ENCODE measurements at regions not wholly inside any gene's neighbourhood (a gene's known extent, or its start where the extent isn't known, plus 50 kb on each side); places are given as distances from the start of the nearest gene placed in this dataset.
"Not testable (repeated sequence)": the region's sequence is repeated elsewhere in the genome, so short reads cannot be mapped to it uniquely, and the experiment has no call there.

DNA sequence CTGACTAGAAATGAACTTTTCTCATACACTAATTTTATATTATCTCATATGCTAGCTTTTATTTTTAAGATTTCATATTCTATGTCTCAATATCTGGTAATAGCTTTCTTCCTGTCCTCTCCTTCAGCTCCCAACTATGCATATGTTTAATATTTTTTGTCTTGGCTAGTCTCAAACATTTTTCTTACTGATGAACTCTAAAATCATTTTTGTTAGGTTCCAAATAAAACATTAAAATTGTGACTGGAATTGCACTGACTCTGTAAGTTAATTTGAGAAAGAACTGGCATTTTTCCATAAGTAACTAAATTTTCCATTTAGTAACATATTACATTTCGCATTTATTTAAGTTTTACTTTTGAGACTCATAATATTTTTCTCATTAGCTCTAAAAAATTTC, 368.5 kb upstream of the DPYD start:
- no peak overlapping the region for H3K9ac ChIP-seq (ENCODE audit: low read length in 5 of 5)
- no peak overlapping the region for H3K4me3 ChIP-seq (ENCODE audit: low read depth in 1 of 5, low read length in 5 of 5)
- H3K9me3 ChIP-seq (ENCODE audit: control insufficient read depth in 5 of 5, low read length in 5 of 5), result no peaks in the 10 kb centered on the region
- no peaks in the 10 kb centered on the region for H3K27me3 ChIP-seq (ENCODE audit: control insufficient read depth in 5 of 5, insufficient read depth in 4 of 5, low read length in 5 of 5)
- no peaks in the 10 kb centered on the region for H3K36me3 ChIP-seq (ENCODE audit: control insufficient read depth in 5 of 5, insufficient read depth in 5 of 5, low read length in 5 of 5)
- no peaks in the 10 kb centered on the region for H3K4me1 ChIP-seq (ENCODE audit: control insufficient read depth in 5 of 5, insufficient read depth in 5 of 5, low read length in 5 of 5)
- no peak overlapping the region for H3K27ac ChIP-seq (ENCODE audit: low read depth, low read length)

DNA sequence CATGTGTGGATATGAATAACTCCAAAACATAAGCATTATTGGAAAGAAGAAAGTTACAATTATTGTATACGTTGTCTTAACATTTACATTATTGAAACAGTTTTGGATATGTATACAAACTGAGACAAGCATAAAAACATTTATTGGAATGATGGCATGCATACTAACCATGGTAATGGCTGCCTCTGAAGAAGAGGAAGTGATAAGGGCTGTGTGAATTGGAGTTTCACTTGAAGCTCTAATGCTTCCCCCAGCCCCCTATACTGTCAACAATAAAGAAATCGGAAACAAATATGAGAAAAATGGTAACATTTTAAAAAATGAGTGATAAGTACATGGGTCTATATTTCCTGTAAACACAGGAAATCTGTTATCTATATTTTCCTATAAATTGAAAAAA, 367.7 kb upstream of the DPYD start:
- Histone ChIP-seq H3K4me3 (ENCODE audit: low read depth in 1 of 5, low read length in 5 of 5) (no peak overlapping the region), H3K4me1 (ENCODE audit: control insufficient read depth in 5 of 5, insufficient read depth in 5 of 5, low read length in 5 of 5) (no peaks in the 10 kb centered on the region), H3K27me3 (ENCODE audit: control insufficient read depth in 5 of 5, insufficient read depth in 4 of 5, low read length in 5 of 5) (no peaks in the 10 kb centered on the region), H3K27ac (ENCODE audit: low read depth, low read length) (no peak overlapping the region), H3K36me3 (ENCODE audit: control insufficient read depth in 5 of 5, insufficient read depth in 5 of 5, low read length in 5 of 5) (no peaks in the 10 kb centered on the region), H3K9ac (ENCODE audit: low read length in 5 of 5) (no peak overlapping the region), H3K9me3 (ENCODE audit: control insufficient read depth in 5 of 5, low read length in 5 of 5) (no peaks in the 10 kb centered on the region)

DNA sequence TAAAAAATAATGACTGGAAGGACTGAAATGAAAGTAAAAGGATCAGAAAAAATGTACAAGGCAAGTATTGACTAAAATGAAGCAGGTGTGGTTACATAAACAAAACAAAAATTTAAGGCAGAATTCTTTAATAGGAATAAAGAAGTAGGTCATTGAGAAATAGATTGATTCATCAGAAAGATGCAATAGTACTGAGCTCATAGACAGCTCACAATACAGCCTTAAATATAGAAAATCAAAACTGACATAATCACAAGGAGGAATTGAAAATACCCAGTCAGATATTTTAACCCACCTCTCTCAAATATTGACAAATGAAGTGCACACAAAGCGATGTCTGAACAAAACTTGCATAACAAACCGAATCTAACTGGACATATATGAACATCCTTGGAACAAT, 366.8 kb upstream of the DPYD start:
- H3K4me1 ChIP-seq (ENCODE audit: control insufficient read depth in 5 of 5, insufficient read depth in 5 of 5, low read length in 5 of 5), result no peaks in the 10 kb centered on the region
- no peaks in the 10 kb centered on the region for H3K9me3 ChIP-seq (ENCODE audit: control insufficient read depth in 5 of 5, low read length in 5 of 5)
- H3K27ac ChIP-seq (ENCODE audit: low read depth, low read length), result no peak overlapping the region
- no peak overlapping the region for H3K9ac ChIP-seq (ENCODE audit: low read length in 5 of 5)
- H3K27me3 ChIP-seq (ENCODE audit: control insufficient read depth in 5 of 5, insufficient read depth in 4 of 5, low read length in 5 of 5), result no peaks in the 10 kb centered on the region
- H3K36me3 ChIP-seq (ENCODE audit: control insufficient read depth in 5 of 5, insufficient read depth in 5 of 5, low read length in 5 of 5), result no peaks in the 10 kb centered on the region
- H3K4me3 ChIP-seq (ENCODE audit: low read depth in 1 of 5, low read length in 5 of 5), result no peak overlapping the region

DNA sequence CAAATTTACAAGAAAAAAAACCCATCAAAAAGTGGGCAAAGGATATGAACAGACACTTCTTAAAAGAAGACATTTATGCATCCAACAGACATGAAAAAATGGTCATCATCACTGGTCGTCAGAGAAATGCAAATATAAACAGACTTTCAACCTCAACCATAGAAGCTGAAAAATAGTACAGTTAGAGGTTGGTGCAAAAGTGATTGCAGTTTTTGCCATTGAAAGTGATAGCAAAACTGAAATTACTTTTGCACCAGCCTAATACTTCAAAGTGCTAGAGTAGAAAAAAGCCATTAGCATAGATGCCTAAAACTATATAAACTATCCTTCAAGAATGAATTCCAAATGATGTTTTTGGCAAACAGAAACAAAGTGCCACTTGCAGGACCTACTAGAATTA, 365.8 kb upstream of the DPYD start:
- H3K9me3 ChIP-seq (ENCODE audit: control insufficient read depth in 5 of 5, low read length in 5 of 5), result no peaks in the 10 kb centered on the region
- H3K9ac ChIP-seq (ENCODE audit: low read length in 5 of 5), result no peak overlapping the region
- H3K36me3 ChIP-seq (ENCODE audit: control insufficient read depth in 5 of 5, insufficient read depth in 5 of 5, low read length in 5 of 5), result no peaks in the 10 kb centered on the region
- no peak overlapping the region for H3K27ac ChIP-seq (ENCODE audit: low read depth, low read length)
- no peaks in the 10 kb centered on the region for H3K27me3 ChIP-seq (ENCODE audit: control insufficient read depth in 5 of 5, insufficient read depth in 4 of 5, low read length in 5 of 5)
- no peak overlapping the region for H3K4me3 ChIP-seq (ENCODE audit: low read depth in 1 of 5, low read length in 5 of 5)
- no peaks in the 10 kb centered on the region for H3K4me1 ChIP-seq (ENCODE audit: control insufficient read depth in 5 of 5, insufficient read depth in 5 of 5, low read length in 5 of 5)

DNA sequence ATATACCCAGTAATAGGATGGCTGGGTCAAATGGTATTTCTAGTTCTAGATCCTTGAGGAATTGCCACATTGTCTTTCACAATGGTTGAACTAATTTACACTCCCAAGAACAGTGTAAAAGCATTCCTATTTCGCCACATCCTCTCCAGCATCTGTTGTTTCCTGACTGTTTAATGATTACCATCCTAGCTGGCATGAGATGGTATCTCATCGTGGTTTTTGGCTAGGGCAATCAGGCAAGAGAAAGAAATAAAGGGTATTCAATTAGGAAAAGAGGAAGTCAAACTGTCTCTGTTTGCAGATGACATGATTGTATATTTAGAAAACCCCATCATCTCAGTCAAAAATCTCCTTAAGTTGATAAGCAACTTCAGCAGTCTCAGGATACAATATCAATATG, 364.5 kb upstream of the DPYD start:
- H3K9ac ChIP-seq (ENCODE audit: low read length in 5 of 5); H3K27ac ChIP-seq (ENCODE audit: low read depth, low read length); H3K27me3 ChIP-seq (ENCODE audit: control insufficient read depth in 5 of 5, insufficient read depth in 4 of 5, low read length in 5 of 5); H3K9me3 ChIP-seq (ENCODE audit: control insufficient read depth in 5 of 5, low read length in 5 of 5); H3K4me3 ChIP-seq (ENCODE audit: low read depth in 1 of 5, low read length in 5 of 5); H3K4me1 ChIP-seq (ENCODE audit: control insufficient read depth in 5 of 5, insufficient read depth in 5 of 5, low read length in 5 of 5); H3K36me3 ChIP-seq (ENCODE audit: control insufficient read depth in 5 of 5, insufficient read depth in 5 of 5, low read length in 5 of 5): not testable (repeated sequence)

DNA sequence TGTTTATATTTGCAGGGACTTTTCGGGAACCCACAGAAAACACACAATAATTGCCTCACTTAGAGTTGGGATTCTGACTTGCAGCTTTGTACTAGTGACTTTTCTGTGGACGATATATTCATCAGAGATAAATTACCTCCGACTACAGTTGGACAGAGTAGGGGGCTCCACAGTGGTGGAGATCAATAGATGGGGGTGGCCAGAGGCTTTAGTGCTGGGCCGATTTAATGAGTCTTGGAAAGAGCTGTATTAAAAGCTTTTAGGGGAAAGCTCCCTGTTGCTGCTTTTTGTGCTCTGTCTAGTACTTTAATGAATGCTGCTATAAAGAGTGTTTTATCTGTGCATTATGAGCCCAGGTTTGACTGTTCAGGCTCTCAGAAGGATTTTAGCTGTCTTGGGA, 359.2 kb upstream of the DPYD start:
- no peak overlapping the region for H3K9ac ChIP-seq (ENCODE audit: low read length in 5 of 5)
- H3K27ac ChIP-seq (ENCODE audit: low read depth, low read length), result no peak overlapping the region
- H3K36me3 ChIP-seq (ENCODE audit: control insufficient read depth in 5 of 5, insufficient read depth in 5 of 5, low read length in 5 of 5), result no peaks in the 10 kb centered on the region
- no peaks in the 10 kb centered on the region for H3K9me3 ChIP-seq (ENCODE audit: control insufficient read depth in 5 of 5, low read length in 5 of 5)
- no peaks in the 10 kb centered on the region for H3K4me1 ChIP-seq (ENCODE audit: control insufficient read depth in 5 of 5, insufficient read depth in 5 of 5, low read length in 5 of 5)
- H3K4me3 ChIP-seq (ENCODE audit: low read depth in 1 of 5, low read length in 5 of 5), result no peak overlapping the region
- H3K27me3 ChIP-seq (ENCODE audit: control insufficient read depth in 5 of 5, insufficient read depth in 4 of 5, low read length in 5 of 5), result no peaks in the 10 kb centered on the region

DNA sequence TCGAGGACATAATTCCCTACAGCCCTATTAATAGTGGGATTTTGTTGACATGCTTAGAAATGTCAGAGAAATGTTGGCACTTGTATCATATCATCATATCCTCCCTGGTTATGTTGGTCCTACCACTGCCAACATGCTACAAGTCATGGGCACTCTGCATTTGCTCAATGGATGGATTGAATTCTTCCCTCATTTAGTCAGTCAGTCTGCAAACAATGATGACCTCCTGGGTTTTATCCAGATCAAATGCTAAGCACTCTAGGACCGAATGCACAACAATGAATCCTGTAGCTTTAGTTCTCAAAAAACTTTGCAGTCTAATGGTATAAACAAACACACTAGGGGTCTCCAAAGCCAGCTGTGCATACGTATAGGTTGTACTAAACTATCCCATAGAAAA, 357.2 kb upstream of the DPYD start:
- no peak overlapping the region for H3K4me3 ChIP-seq (ENCODE audit: low read depth in 1 of 5, low read length in 5 of 5)

DNA sequence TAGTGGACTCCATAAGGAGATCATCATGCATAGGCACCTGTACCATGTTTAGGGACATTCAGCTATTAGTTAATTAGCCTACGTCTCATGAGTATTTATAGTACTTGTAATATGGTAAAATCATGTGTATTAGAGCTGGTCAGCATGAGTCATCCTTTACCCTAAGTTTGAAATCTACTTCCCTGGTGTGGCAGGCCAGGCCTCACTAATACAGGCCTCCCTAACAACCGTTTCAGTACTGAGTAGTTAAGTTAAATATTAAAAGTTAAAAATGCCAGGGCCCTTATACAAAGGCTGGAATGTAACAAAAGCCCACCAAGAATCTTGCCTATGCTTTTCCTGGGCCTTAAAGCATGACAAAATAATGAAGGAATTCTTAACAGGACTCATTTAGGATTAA, 356.3 kb upstream of the DPYD start:
- Histone ChIP-seq H3K4me3 (ENCODE audit: low read depth in 1 of 5, low read length in 5 of 5) (no peak overlapping the region), H3K27ac (ENCODE audit: low read depth, low read length) (no peak overlapping the region), H3K9me3 (ENCODE audit: control insufficient read depth in 5 of 5, low read length in 5 of 5) (no peaks in the 10 kb centered on the region), H3K9ac (ENCODE audit: low read length in 5 of 5) (no peak overlapping the region), H3K36me3 (ENCODE audit: control insufficient read depth in 5 of 5, insufficient read depth in 5 of 5, low read length in 5 of 5) (no peaks in the 10 kb centered on the region), H3K4me1 (ENCODE audit: control insufficient read depth in 5 of 5, insufficient read depth in 5 of 5, low read length in 5 of 5) (no peaks in the 10 kb centered on the region), H3K27me3 (ENCODE audit: control insufficient read depth in 5 of 5, insufficient read depth in 4 of 5, low read length in 5 of 5) (no peaks in the 10 kb centered on the region)

More for the DNA sequence above, 357.2 kb upstream of the DPYD start:
- no peaks in the 10 kb centered on the region for H3K4me1 ChIP-seq (ENCODE audit: control insufficient read depth in 5 of 5, insufficient read depth in 5 of 5, low read length in 5 of 5)
- no peak overlapping the region for H3K27ac ChIP-seq (ENCODE audit: low read depth, low read length)
- no peaks in the 10 kb centered on the region for H3K27me3 ChIP-seq (ENCODE audit: control insufficient read depth in 5 of 5, insufficient read depth in 4 of 5, low read length in 5 of 5)
- H3K9me3 ChIP-seq (ENCODE audit: control insufficient read depth in 5 of 5, low read length in 5 of 5), result no peaks in the 10 kb centered on the region
- no peak overlapping the region for H3K9ac ChIP-seq (ENCODE audit: low read length in 5 of 5)
- no peaks in the 10 kb centered on the region for H3K36me3 ChIP-seq (ENCODE audit: control insufficient read depth in 5 of 5, insufficient read depth in 5 of 5, low read length in 5 of 5)

DNA sequence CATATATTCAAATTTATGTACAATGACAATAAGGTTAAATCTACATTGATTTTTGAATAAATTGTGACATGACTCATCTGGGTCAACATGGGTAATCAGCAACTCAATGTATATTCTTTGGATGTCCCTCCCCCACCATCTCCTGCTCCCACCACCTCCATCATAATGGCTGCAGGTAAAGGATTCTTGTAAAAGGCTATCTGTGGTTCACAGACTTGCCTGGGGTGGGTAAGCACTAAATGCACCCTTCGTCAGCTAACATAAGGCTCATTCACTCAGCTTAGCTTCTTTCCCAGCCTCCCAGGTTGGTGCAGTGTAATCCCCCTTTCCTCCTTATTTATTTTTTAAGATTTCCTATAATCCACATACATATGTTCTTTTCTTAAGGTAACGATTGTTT, 355.7 kb upstream of the DPYD start:
- H3K9ac ChIP-seq (ENCODE audit: low read length in 5 of 5), result no peak overlapping the region
- no peaks in the 10 kb centered on the region for H3K9me3 ChIP-seq (ENCODE audit: control insufficient read depth in 5 of 5, low read length in 5 of 5)
- H3K36me3 ChIP-seq (ENCODE audit: control insufficient read depth in 5 of 5, insufficient read depth in 5 of 5, low read length in 5 of 5), result no peaks in the 10 kb centered on the region
- H3K4me1 ChIP-seq (ENCODE audit: control insufficient read depth in 5 of 5, insufficient read depth in 5 of 5, low read length in 5 of 5), result no peaks in the 10 kb centered on the region
- H3K4me3 ChIP-seq (ENCODE audit: low read depth in 1 of 5, low read length in 5 of 5), result no peak overlapping the region
- no peaks in the 10 kb centered on the region for H3K27me3 ChIP-seq (ENCODE audit: control insufficient read depth in 5 of 5, insufficient read depth in 4 of 5, low read length in 5 of 5)
- H3K27ac ChIP-seq (ENCODE audit: low read depth, low read length), result no peak overlapping the region

DNA sequence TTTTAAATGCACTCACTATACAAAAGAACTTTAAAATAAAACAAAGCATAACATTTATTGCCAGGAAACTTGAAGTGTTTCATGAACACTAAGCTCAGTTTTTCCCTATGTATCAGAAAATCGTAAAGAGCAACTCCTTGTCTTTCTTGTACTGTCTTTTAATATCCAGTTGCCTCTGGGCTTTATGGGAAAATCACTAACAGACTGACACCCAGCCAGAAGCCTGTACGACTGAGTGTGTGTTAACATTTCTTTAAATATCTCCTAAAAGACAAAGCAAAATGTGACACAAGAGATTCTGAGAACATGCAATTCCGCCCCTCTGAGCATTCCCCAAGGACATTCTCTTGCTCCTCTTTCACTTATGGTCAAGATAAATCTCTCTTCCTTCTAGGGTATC, 347.5 kb upstream of the DPYD start:
- Histone ChIP-seq H3K27ac (ENCODE audit: low read depth, low read length) (no peak overlapping the region), H3K36me3 (ENCODE audit: control insufficient read depth in 5 of 5, insufficient read depth in 5 of 5, low read length in 5 of 5) (no peaks in the 10 kb centered on the region), H3K9ac (ENCODE audit: low read length in 5 of 5) (no peak overlapping the region), H3K4me1 (ENCODE audit: control insufficient read depth in 5 of 5, insufficient read depth in 5 of 5, low read length in 5 of 5) (peaks cover 0 to 9% (median 0%) of the 10 kb centered on the region in 5 donors), H3K27me3 (ENCODE audit: control insufficient read depth in 5 of 5, insufficient read depth in 4 of 5, low read length in 5 of 5) (no peaks in the 10 kb centered on the region), H3K9me3 (ENCODE audit: control insufficient read depth in 5 of 5, low read length in 5 of 5) (no peaks in the 10 kb centered on the region), H3K4me3 (ENCODE audit: low read depth in 1 of 5, low read length in 5 of 5) (no peak overlapping the region)

DNA sequence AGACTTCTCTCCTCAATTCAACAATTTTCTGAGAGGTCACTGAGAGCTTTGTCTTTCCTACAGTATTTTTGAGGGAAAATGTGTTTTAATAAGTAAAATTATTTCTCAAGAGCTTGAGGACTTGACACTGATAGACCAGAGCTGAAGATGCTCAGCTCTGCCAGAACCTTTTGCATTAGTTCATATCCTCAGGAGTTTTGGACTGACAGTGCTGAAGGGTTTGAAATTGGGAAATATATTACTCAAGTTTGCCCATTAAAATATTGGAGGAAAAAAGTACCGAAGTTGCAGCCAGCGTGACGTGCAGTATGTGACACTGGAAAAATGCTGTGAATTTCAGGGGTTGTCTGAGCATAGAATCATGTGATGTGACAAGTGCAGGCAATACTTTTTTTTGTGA, 346.6 kb upstream of the DPYD start:
- Histone ChIP-seq H3K36me3 (ENCODE audit: control insufficient read depth in 5 of 5, insufficient read depth in 5 of 5, low read length in 5 of 5) (no peaks in the 10 kb centered on the region), H3K9me3 (ENCODE audit: control insufficient read depth in 5 of 5, low read length in 5 of 5) (no peaks in the 10 kb centered on the region), H3K4me3 (ENCODE audit: low read depth in 1 of 5, low read length in 5 of 5) (peak overlapping the region in 1 of 5 donors; percentile 27), H3K27ac (ENCODE audit: low read depth, low read length) (no peak overlapping the region), H3K27me3 (ENCODE audit: control insufficient read depth in 5 of 5, insufficient read depth in 4 of 5, low read length in 5 of 5) (no peaks in the 10 kb centered on the region), H3K4me1 (ENCODE audit: control insufficient read depth in 5 of 5, insufficient read depth in 5 of 5, low read length in 5 of 5) (peaks cover 0 to 9% (median 0%) of the 10 kb centered on the region in 5 donors), H3K9ac (ENCODE audit: low read length in 5 of 5) (no peak overlapping the region)
